ENCODE measurements at regions not wholly inside any gene's neighbourhood (a gene's known extent, or its start where the extent isn't known, plus 50 kb on each side); places are given as distances from the start of the nearest gene placed in this dataset.

DNA sequence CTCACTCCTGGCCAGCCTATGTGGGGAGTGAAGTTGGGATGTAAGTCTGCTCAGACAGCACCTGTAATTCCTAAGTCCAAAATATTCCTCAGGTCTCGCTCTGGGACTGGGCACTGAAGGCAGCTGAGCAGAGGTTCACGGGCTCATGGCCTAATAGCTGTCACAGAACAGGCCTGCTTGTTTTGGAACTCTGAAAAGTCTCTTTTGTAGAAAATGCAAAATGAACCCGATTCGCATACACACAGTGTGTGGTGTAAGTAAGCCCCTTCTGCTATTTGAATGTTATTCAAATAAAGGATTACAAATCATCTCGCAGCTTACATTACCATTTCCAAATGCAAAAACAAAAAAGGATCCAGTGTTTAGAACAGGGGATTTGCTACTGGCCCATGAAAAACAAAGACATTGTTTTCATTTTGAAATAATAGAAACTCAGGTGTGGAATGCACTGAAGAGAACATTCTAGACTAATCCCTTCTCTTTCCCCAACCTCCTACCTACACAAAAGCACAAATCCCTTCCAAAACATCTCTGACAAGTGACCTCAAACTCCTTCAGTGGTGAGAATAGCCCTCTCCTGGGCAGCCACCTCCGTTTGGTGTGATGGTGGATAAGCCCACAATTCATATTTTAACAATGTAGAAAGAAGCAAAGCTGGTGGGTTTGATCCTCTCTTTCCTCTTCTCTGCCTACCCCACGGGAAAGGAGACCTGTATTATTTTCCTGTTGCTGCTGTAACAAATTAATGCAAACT lies 118.3 kb upstream of the NCK2 start:
- no peak for DNase-seq (ENCODE audit: extremely low read depth, low read depth)
- no peak overlapping the region for H3K4me3 ChIP-seq (replicated peaks; ENCODE audit: low read depth, low read length)
- no peak for TF ChIP-seq CTCF (IDR thresholded peaks at IDR 0.05; ENCODE audit: low read depth, low read length, missing control alignments)

DNA sequence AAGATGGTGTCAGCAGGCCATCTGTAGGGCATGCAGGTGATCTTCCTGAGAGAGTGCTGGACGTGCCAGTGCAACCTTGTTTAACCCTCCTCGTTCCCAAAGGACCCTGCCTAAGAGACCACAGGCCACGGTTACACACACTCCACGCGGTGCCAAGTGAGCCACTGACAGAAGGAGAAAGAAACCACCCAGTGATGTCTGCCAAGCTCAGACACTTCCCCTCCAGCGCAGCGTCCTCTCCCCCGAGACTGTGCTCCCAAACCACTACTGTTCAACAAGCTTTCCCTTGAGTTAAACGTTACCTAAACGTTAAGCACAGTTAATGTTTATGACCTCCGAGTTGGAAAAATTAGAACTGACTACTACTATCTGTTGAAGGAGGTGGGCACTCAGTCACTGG lies 119.1 kb upstream of the NCK2 start:
- no peak overlapping the region for H3K4me3 ChIP-seq (replicated peaks; ENCODE audit: low read depth, low read length)
- DNase-seq (ENCODE audit: extremely low read depth, low read depth), result no peak
- no peak for TF ChIP-seq CTCF (IDR thresholded peaks at IDR 0.05; ENCODE audit: low read depth, low read length, missing control alignments)

DNA sequence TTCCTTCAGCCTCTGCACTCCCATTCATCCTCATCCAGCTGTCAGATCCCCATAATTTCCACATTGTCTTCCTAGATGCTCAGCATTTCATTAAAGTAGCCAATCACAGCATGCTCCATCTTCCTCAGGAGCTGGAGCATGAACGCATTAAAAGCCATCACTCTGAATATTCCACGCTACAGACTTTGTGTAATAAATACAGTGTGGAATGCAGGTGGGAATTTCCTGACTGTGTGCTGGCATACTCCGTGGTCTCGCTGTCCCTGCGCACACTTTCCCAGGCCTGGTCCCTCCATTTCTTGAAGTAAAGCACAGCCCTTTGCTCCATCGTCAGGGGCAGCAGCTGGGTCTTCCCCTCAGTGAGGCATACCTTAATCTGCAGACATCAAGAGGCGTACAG lies 123.7 kb upstream of the NCK2 start:
- no peak for DNase-seq (ENCODE audit: extremely low read depth, low read depth)
- TF ChIP-seq CTCF (IDR thresholded peaks at IDR 0.05; ENCODE audit: low read depth, low read length, missing control alignments), result no peak
- H3K4me3 ChIP-seq (replicated peaks; ENCODE audit: low read depth, low read length), result no peak overlapping the region

DNA sequence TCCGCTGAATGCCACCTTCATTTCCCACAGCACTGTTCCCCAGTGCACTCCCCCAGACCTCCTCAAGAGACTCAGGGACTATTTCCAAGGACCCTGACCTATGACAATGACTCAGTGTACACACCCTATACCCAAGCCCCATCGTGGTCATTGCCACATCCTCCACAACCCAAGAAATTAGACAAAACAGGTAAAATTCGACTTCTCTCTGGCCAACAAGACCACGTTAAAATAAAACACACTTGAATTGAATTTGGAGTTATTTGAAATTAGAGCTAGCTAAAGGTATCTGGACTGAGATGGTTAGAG lies 126.4 kb upstream of the NCK2 start:
- TF ChIP-seq CTCF (IDR thresholded peaks at IDR 0.05; ENCODE audit: low read depth, low read length, missing control alignments), result no peak
- DNase-seq (ENCODE audit: extremely low read depth, low read depth), result no peak
- H3K4me3 ChIP-seq (replicated peaks; ENCODE audit: low read depth, low read length), result no peak overlapping the region

DNA sequence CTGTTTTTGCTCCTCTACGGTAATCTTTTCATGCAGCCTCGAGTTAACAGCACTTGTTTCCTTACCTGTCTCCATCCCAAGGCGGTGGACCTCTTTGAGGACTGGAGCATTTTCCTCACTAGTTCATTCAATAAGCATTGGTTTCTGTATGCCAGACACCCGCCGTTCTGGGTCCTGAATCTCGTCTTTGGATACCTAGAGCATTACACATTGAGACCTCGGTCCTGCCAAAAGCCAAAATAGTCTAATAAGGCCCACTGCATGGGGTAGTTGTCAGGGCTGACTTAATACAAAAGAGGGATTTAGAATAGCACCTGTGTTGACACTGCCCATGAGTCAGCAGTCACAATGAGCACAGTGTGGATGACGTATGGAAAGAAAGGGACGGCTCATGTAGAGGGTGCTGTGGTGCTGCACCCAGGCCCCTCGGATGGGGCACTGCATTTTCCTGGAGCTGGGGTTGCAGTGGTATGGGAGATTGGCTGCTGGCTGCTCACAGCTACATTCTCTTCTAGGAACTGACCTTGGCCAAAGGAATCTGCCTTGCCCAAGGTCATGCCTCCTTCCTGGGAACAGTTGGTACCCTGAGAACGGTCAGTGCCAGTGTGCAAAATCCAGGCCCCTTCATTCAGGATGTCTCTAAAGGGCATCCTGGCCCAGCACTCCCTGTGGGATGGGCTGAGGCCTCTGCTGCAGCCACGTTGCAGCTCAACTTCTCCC lies 126.9 kb upstream of the NCK2 start:
- no peak overlapping the region for H3K4me3 ChIP-seq (replicated peaks; ENCODE audit: low read depth, low read length)
- no peak for TF ChIP-seq CTCF (IDR thresholded peaks at IDR 0.05; ENCODE audit: low read depth, low read length, missing control alignments)
- no peak for DNase-seq (ENCODE audit: extremely low read depth, low read depth)

DNA sequence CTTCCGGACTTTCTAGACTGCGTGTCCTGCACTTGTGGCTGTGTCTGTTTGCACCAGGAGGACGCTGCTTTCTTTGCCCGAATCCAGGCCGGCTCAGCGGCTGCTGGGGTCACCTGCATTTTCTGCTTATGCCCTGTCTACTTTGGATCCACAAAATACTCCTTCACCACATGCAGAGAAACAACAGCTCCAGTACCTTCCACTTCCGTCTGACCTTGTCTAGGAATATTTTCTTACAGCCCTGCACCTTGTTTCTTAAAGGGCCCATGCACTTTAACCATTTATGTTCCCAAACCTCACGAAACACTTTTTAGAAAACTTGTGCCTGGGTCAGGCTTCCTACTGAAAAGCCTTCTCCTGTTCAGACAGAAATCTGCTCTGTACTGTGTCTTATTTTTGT lies 129.4 kb upstream of the NCK2 start:
- no peak for DNase-seq (ENCODE audit: extremely low read depth, low read depth)
- TF ChIP-seq CTCF (IDR thresholded peaks at IDR 0.05; ENCODE audit: low read depth, low read length, missing control alignments), result no peak
- no peak overlapping the region for H3K4me3 ChIP-seq (replicated peaks; ENCODE audit: low read depth, low read length)
